Tibial nerve (tissue), 1 donor: ENCODE measurements at regions not wholly inside any gene's neighbourhood (a gene's known extent, or its start where the extent isn't known, plus 50 kb on each side); places are given as distances from the start of the nearest gene placed in this dataset. TPM values are rescaled to one million over a fixed set of nuclear protein-coding genes. Genes with fewer than 3 reads are reported as not detected.

Source experiments
- small RNA-seq: library from RNA; depleted of rRNA; stranded (forward); fragments of <200 nt; gene quantifications from one replicate; pipeline ENCODE3, GENCODE V24; 2016

Small RNA genes lying in the stretch of these regions (small RNA-seq; reads per million reads assigned to genes)
- gene SNRPCP5, result not detected
